Liver (tissue), 7 donors: ENCODE measurements at regions not wholly inside any gene's neighbourhood (a gene's known extent, or its start where the extent isn't known, plus 50 kb on each side); places are given as distances from the start of the nearest gene placed in this dataset.

Source experiments
- DNase-seq: peaks from one replicate; pipeline ENCODE4 v3.0.0-alpha.2; 2017; ENCODE audit warnings: low spot score
- H3K27ac ChIP-seq, 2 donors: one replicate each; pipeline ENCODE4 v1.7.0; 2013; ENCODE audit warnings: inconsistent platforms in 2 of 2, low read length in 2 of 2, control low read depth in 1 of 2, low read depth in 1 of 2, mild to moderate bottlenecking in 1 of 2
- H3K27me3 ChIP-seq, 4 donors: one replicate each; pipeline versions ENCODE4 v1.6.1 to v1.7.0; 2013; ENCODE audit warnings: low read length in 3 of 4, inconsistent platforms in 1 of 4, mild to moderate bottlenecking in 1 of 4, moderate library complexity in 1 of 4; ENCODE audit not compliant: control insufficient read depth in 4 of 4, insufficient read depth in 4 of 4
- H3K36me3 ChIP-seq, 4 donors: one replicate each; pipeline versions ENCODE4 v1.6.1 to v1.7.0; 2013; ENCODE audit warnings: low read length in 3 of 4, mild to moderate bottlenecking in 3 of 4, low read depth in 1 of 4, moderate library complexity in 1 of 4; ENCODE audit not compliant: control insufficient read depth in 4 of 4, insufficient read depth in 3 of 4
- H3K4me1 ChIP-seq, 4 donors: one replicate each; pipeline versions ENCODE4 v1.6.1 to v1.7.0; 2013; ENCODE audit warnings: low read length in 3 of 4, mild to moderate bottlenecking in 3 of 4, moderate library complexity in 1 of 4; ENCODE audit not compliant: control insufficient read depth in 4 of 4, insufficient read depth in 4 of 4
- H3K4me3 ChIP-seq, 3 donors: one replicate each; pipeline versions ENCODE4 v1.6.1 to v1.7.0; 2013; ENCODE audit warnings: low read length in 3 of 3, control low read depth in 1 of 3, low read depth in 1 of 3, mild to moderate bottlenecking in 1 of 3
- H3K9ac ChIP-seq, 2 donors: one replicate each; pipeline ENCODE4 v1.7.0; 2013; ENCODE audit warnings: low read length in 2 of 2, mild to moderate bottlenecking in 2 of 2, moderate library complexity in 2 of 2, control low read depth in 1 of 2, low read depth in 1 of 2
- H3K9me3 ChIP-seq, 4 donors: one replicate each; pipeline versions ENCODE4 v1.6.1 to v1.7.0; 2013; ENCODE audit warnings: low read length in 3 of 4; ENCODE audit not compliant: control insufficient read depth in 4 of 4
- EGR1 ChIP-seq, 2 donors: IDR thresholded peaks; 2 replicates each; pipeline ENCODE4 v1.6.1; 2016 to 2018; ENCODE audit warnings: antibody characterized with exemption in 2 of 2, low read depth in 2 of 2
- FOXA1 ChIP-seq: IDR thresholded peaks from 2 replicates; pipeline ENCODE4 v1.6.1; 2016; ENCODE audit warnings: antibody characterized with exemption
- FOXA2 ChIP-seq: IDR thresholded peaks from 2 replicates; pipeline ENCODE4 v1.6.1; 2016; ENCODE audit warnings: antibody characterized with exemption
- GABPA ChIP-seq, 2 donors: IDR thresholded peaks in 1 of 2; conservative IDR thresholded peaks in 1 of 2; 2 replicates each; pipeline ENCODE4 v1.6.1; 2016; ENCODE audit warnings: antibody characterized with exemption in 2 of 2, mild to moderate bottlenecking in 1 of 2, moderate library complexity in 1 of 2
- HNF4A ChIP-seq, 2 donors: conservative IDR thresholded peaks; 2 replicates each; pipeline ENCODE4 v1.6.1; 2016; ENCODE audit warnings: antibody characterized with exemption in 2 of 2, mild to moderate bottlenecking in 2 of 2
- HNF4G ChIP-seq: IDR thresholded peaks from 2 replicates; pipeline ENCODE4 v1.6.1; 2016; ENCODE audit warnings: antibody characterized with exemption
- JUND ChIP-seq, 2 donors: IDR thresholded peaks; 2 replicates each; pipeline ENCODE4 v1.6.1; 2016; ENCODE audit warnings: antibody characterized with exemption in 2 of 2
- NR2F2 ChIP-seq: IDR thresholded peaks from 2 replicates; pipeline ENCODE4 v1.6.1; 2016; ENCODE audit warnings: antibody characterized with exemption
- RAD21 ChIP-seq, 2 donors: IDR thresholded peaks; 2 replicates each; pipeline ENCODE4 v1.6.1; 2016; ENCODE audit warnings: antibody characterized with exemption in 2 of 2, mild to moderate bottlenecking in 2 of 2
- RXRA ChIP-seq, 2 donors: IDR thresholded peaks; 2 replicates each; pipeline ENCODE4 v1.6.1; 2017 to 2018; ENCODE audit warnings: antibody characterized with exemption in 2 of 2, mild to moderate bottlenecking in 1 of 2
- SP1 ChIP-seq: IDR thresholded peaks from 2 replicates; pipeline ENCODE4 v1.6.1; 2018; ENCODE audit warnings: antibody characterized with exemption, mild to moderate bottlenecking
- TAF1 ChIP-seq: conservative IDR thresholded peaks from 2 replicates; pipeline ENCODE4 v1.6.1; 2016; ENCODE audit warnings: antibody characterized with exemption, mild to moderate bottlenecking
- YY1 ChIP-seq: IDR thresholded peaks from 2 replicates; pipeline ENCODE4 v1.6.1; 2016; ENCODE audit warnings: antibody characterized with exemption, mild to moderate bottlenecking
- ZBTB33 ChIP-seq: IDR thresholded peaks from 2 replicates; pipeline ENCODE4 v1.6.1; 2016; ENCODE audit warnings: antibody characterized with exemption
- WGBS: extraction: QIAGEN DNeasy Blood & Tissue Kit; methylation state at CpG from one replicate; pipeline ENCODE4 v1.1.7; 2013; 5-methylcytosine and 5-hydroxymethylcytosine counted together
- TF ChIP-seq, protein P1 (sequence below): IDR thresholded peaks from 2 replicates; pipeline ENCODE4 v1.6.1; 2016; ENCODE audit warnings: antibody characterized with exemption
- TF ChIP-seq, protein P2 (sequence below): IDR thresholded peaks from 2 replicates; pipeline ENCODE4 v1.6.1; 2016; ENCODE audit warnings: antibody characterized with exemption, mild to moderate bottlenecking
- TF ChIP-seq, protein P3 (sequence below): IDR thresholded peaks from 2 replicates; pipeline ENCODE4 v1.6.1; 2016; ENCODE audit warnings: antibody characterized with exemption
- donor health status: healthy.
- donor health status: healthy.
- donor health status: healthy.
- donor health status: healthy.

- TF ChIP-seq, protein P1, sequence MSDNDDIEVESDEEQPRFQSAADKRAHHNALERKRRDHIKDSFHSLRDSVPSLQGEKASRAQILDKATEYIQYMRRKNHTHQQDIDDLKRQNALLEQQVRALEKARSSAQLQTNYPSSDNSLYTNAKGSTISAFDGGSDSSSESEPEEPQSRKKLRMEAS = no peak
- TF ChIP-seq FOXA2 (no peak), TAF1 (no peak), HNF4G (no peak), HNF4A (conservative IDR thresholded peaks at IDR 0.05) (no peak), RXRA (IDR thresholded peaks at IDR 0.05) (no peak), JUND (IDR thresholded peaks at IDR 0.05) (no peak), NR2F2 (no peak), RAD21 (IDR thresholded peaks at IDR 0.05) (no peak), YY1 (no peak), GABPA (IDR thresholded peaks at IDR 0.05 in 1 of 2, conservative IDR thresholded peaks at IDR 0.05 in 1 of 2) (no peak)
These were observed 112.3 kb downstream of the POSTN start (continued) for GRCh38 chr13:37486171-37486681.

DNA sequence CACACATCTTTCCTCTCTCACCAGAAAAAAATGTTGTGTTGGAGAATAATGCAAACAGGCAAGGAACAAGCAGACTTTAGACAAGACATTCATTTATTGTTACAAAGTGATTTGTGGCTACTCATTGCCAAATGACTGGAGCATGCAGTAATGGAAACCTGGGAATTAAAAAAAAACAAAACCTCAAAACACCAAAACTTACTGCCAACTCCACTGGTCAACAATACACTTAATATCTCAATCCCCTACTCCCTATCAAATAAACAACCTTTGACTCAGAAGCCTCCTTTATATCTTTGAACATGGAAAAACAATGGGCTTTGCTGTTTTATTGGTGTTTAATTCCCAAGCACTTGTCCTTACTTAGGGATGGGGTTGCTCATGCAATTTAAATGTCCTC is 112.8 kb downstream of the POSTN start:
- Histone ChIP-seq H3K4me3 (no peak overlapping the region), H3K36me3 (no peaks in the 10 kb centered on the region), H3K9me3 (no peaks in the 10 kb centered on the region), H3K27me3 (no peaks in the 10 kb centered on the region), H3K4me1 (no peaks in the 10 kb centered on the region), H3K9ac (no peak overlapping the region), H3K27ac (no peak overlapping the region)
- TF ChIP-seq JUND (IDR thresholded peaks at IDR 0.05) (no peak), HNF4A (conservative IDR thresholded peaks at IDR 0.05) (no peak), NR2F2 (no peak), YY1 (no peak), FOXA1 (no peak), RXRA (IDR thresholded peaks at IDR 0.05) (no peak), EGR1 (IDR thresholded peaks at IDR 0.05; ENCODE audit: low read depth in 2 of 2) (no peak), RAD21 (IDR thresholded peaks at IDR 0.05) (no peak), ZBTB33 (no peak), GABPA (IDR thresholded peaks at IDR 0.05 in 1 of 2, conservative IDR thresholded peaks at IDR 0.05 in 1 of 2) (no peak), FOXA2 (no peak), HNF4G (no peak)
- TF ChIP-seq, protein P1 = no peak
- TF ChIP-seq, protein P2, sequence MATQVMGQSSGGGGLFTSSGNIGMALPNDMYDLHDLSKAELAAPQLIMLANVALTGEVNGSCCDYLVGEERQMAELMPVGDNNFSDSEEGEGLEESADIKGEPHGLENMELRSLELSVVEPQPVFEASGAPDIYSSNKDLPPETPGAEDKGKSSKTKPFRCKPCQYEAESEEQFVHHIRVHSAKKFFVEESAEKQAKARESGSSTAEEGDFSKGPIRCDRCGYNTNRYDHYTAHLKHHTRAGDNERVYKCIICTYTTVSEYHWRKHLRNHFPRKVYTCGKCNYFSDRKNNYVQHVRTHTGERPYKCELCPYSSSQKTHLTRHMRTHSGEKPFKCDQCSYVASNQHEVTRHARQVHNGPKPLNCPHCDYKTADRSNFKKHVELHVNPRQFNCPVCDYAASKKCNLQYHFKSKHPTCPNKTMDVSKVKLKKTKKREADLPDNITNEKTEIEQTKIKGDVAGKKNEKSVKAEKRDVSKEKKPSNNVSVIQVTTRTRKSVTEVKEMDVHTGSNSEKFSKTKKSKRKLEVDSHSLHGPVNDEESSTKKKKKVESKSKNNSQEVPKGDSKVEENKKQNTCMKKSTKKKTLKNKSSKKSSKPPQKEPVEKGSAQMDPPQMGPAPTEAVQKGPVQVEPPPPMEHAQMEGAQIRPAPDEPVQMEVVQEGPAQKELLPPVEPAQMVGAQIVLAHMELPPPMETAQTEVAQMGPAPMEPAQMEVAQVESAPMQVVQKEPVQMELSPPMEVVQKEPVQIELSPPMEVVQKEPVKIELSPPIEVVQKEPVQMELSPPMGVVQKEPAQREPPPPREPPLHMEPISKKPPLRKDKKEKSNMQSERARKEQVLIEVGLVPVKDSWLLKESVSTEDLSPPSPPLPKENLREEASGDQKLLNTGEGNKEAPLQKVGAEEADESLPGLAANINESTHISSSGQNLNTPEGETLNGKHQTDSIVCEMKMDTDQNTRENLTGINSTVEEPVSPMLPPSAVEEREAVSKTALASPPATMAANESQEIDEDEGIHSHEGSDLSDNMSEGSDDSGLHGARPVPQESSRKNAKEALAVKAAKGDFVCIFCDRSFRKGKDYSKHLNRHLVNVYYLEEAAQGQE = no peak
- DNase-seq = no peak

DNA sequence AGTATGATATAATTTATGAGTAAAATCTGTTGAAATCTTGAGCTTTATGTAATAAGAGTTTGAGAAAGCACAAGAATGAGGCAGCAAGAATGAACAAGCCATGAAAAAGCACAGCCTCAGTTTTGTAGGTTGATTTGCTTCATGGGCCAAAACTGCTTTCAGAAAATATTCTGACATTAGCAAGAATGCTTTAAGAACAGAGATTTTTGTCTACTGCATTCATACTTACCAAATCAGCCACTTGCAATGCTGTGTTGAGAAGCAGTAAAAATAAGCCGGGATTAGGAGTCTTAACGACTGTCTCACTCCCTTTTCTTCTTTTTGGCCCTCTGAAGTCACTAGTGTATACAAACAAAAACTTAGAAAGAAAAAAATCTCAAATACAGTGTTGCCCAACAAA is 114.5 kb downstream of the POSTN start:
- 78% methylated on average over 2 of the region's 2 CpGs for WGBS
- Histone ChIP-seq H3K36me3 (no peaks in the 10 kb centered on the region), H3K27me3 (no peaks in the 10 kb centered on the region), H3K4me1 (no peaks in the 10 kb centered on the region), H3K27ac (no peak overlapping the region), H3K4me3 (no peak overlapping the region), H3K9me3 (no peaks in the 10 kb centered on the region), H3K9ac (no peak overlapping the region)
- no peak for DNase-seq
- no peak for TF ChIP-seq ZBTB33
- TF ChIP-seq FOXA1 = no peak
- TF ChIP-seq EGR1 (IDR thresholded peaks at IDR 0.05; ENCODE audit: low read depth in 2 of 2) = no peak
- TF ChIP-seq, protein P3, sequence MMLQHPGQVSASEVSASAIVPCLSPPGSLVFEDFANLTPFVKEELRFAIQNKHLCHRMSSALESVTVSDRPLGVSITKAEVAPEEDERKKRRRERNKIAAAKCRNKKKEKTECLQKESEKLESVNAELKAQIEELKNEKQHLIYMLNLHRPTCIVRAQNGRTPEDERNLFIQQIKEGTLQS = no peak
- TF ChIP-seq, protein P2 = no peak
- TF ChIP-seq TAF1 = no peak
- no peak for TF ChIP-seq RXRA (IDR thresholded peaks at IDR 0.05)
- no peak for TF ChIP-seq SP1
- TF ChIP-seq YY1 = no peak
- TF ChIP-seq HNF4A (conservative IDR thresholded peaks at IDR 0.05) = no peak
- TF ChIP-seq, protein P1 = no peak
